ENCODE measurements at regions not wholly inside any gene's neighbourhood (a gene's known extent, or its start where the extent isn't known, plus 50 kb on each side); places are given as distances from the start of the nearest gene placed in this dataset.

- TF ChIP-seq CTCF (IDR thresholded peaks at IDR 0.05; ENCODE audit: low read depth, low read length) (no peak), MYC (IDR thresholded peaks at IDR 0.05; ENCODE audit: low read depth, low read length) (no peak), POLR2A (IDR thresholded peaks at IDR 0.05; ENCODE audit: extremely low read depth, insufficient read length) (no peak)
Measured at GRCh38 chr2:144307711-144308110, 212.2 kb downstream of the ZEB2 start.
